HepG2 (cell line): ENCODE measurements at regions not wholly inside any gene's neighbourhood (a gene's known extent, or its start where the extent isn't known, plus 50 kb on each side); places are given as distances from the start of the nearest gene placed in this dataset.
A peak's percentile ranks its signal among the peaks of the same experiment; 100 is the strongest.

Experiments
- BRCA1 ChIP-seq: sonication (generic); formaldehyde crosslinking; IDR thresholded peaks from 2 replicates; pipeline ENCODE4 v1.4.0; 2020; ENCODE audit warnings: missing genetic modification reagents
- CBX5 ChIP-seq: sonication (generic); formaldehyde crosslinking; IDR thresholded peaks from 2 replicates; pipeline ENCODE4 v1.4.0; 2020; ENCODE audit warnings: missing genetic modification reagents, borderline replicate concordance
- EED ChIP-seq: sonication (generic); formaldehyde crosslinking; IDR thresholded peaks from 2 replicates; pipeline ENCODE4 v1.5.0; 2020; ENCODE audit warnings: mild to moderate bottlenecking, missing genetic modification reagents
- GPN1 ChIP-seq: sonication (generic); formaldehyde crosslinking; IDR thresholded peaks from 2 replicates; pipeline ENCODE4 v1.5.1; 2020; ENCODE audit warnings: missing genetic modification reagents, borderline replicate concordance
- MXD4 ChIP-seq: IDR thresholded peaks from 2 replicates; pipeline ENCODE4 v1.6.1; 2016; ENCODE audit warnings: mild to moderate bottlenecking, missing biosample characterization, missing genetic modification reagents
- NPAS2 ChIP-seq: sonication (generic); formaldehyde crosslinking; IDR thresholded peaks from 2 replicates; pipeline ENCODE4 v1.8.0; 2022; ENCODE audit warnings: mild to moderate bottlenecking, missing genetic modification reagents, borderline replicate concordance
- RARA ChIP-seq: IDR thresholded peaks from 2 replicates; pipeline ENCODE4 v1.6.1; 2016; ENCODE audit warnings: missing genetic modification reagents, missing compliant biosample characterization
- RXRB ChIP-seq: IDR thresholded peaks from 2 replicates; pipeline ENCODE4 v1.6.1; 2016; ENCODE audit warnings: borderline replicate concordance, missing genetic modification reagents, missing compliant biosample characterization
- SIX1 ChIP-seq: sonication (generic); formaldehyde crosslinking; IDR thresholded peaks from 2 replicates; pipeline ENCODE4 v1.4.0; 2020; ENCODE audit warnings: missing genetic modification reagents, borderline replicate concordance
- SNAI1 ChIP-seq: sonication (generic); formaldehyde crosslinking; IDR thresholded peaks from 2 replicates; pipeline ENCODE4 v1.5.0; 2020; ENCODE audit warnings: mild to moderate bottlenecking, missing genetic modification reagents, borderline replicate concordance
- TP53 ChIP-seq: sonication (generic); formaldehyde crosslinking; conservative IDR thresholded peaks from 2 replicates; pipeline ENCODE4 v1.4.0; 2020; ENCODE audit warnings: missing genetic modification reagents
- ZBTB21 ChIP-seq: sonication (generic); formaldehyde crosslinking; IDR thresholded peaks from 2 replicates; pipeline ENCODE4 v1.4.0; 2020; ENCODE audit warnings: missing genetic modification reagents
- ZFP62 ChIP-seq: sonication (generic); formaldehyde crosslinking; IDR thresholded peaks from 2 replicates; pipeline ENCODE4 v1.4.0; 2020; ENCODE audit warnings: missing genetic modification reagents
- ZFP90 ChIP-seq: sonication (generic); formaldehyde crosslinking; IDR thresholded peaks from 2 replicates; pipeline ENCODE4 v1.8.0; 2022; ENCODE audit warnings: missing genetic modification reagents, mild to moderate bottlenecking, inconsistent platforms, borderline replicate concordance
- ZNF441 ChIP-seq: sonication (generic); formaldehyde crosslinking; IDR thresholded peaks from 2 replicates; pipeline ENCODE4 v1.7.0; 2021; ENCODE audit warnings: missing genetic modification reagents, borderline replicate concordance
- ZNF446 ChIP-seq: sonication (generic); formaldehyde crosslinking; IDR thresholded peaks from 2 replicates; pipeline ENCODE4 v1.5.0; 2020; ENCODE audit warnings: mild to moderate bottlenecking, missing genetic modification reagents
- ZNF577 ChIP-seq: sonication (generic); formaldehyde crosslinking; IDR thresholded peaks from 2 replicates; pipeline ENCODE4 v1.4.0; 2020; ENCODE audit warnings: mild to moderate bottlenecking, low read depth, missing genetic modification reagents, borderline replicate concordance
- ZNF644 ChIP-seq: IDR thresholded peaks from 2 replicates; pipeline ENCODE4 v1.6.1; 2016; ENCODE audit warnings: low read depth
- ZNF747 ChIP-seq: sonication (generic); formaldehyde crosslinking; IDR thresholded peaks from 2 replicates; pipeline ENCODE4 v1.8.1; 2023; ENCODE audit warnings: missing genetic modification reagents, mild to moderate bottlenecking, borderline replicate concordance
- ZSCAN20 ChIP-seq: sonication (generic); formaldehyde crosslinking; IDR thresholded peaks from 2 replicates; pipeline ENCODE4 v1.4.0; 2020; ENCODE audit warnings: missing genetic modification reagents, mild to moderate bottlenecking, borderline replicate concordance
- TF ChIP-seq, protein P1 (sequence below): sonication (generic); formaldehyde crosslinking; IDR thresholded peaks from 2 replicates; pipeline ENCODE4 v1.9.0; 2021; ENCODE audit warnings: mild to moderate bottlenecking, missing genetic modification reagents
- TF ChIP-seq, protein P2 (sequence below): sonication (generic); formaldehyde crosslinking; IDR thresholded peaks from 2 replicates; pipeline ENCODE4 v1.4.0; 2020; ENCODE audit warnings: mild to moderate bottlenecking, missing genetic modification reagents

DNA sequence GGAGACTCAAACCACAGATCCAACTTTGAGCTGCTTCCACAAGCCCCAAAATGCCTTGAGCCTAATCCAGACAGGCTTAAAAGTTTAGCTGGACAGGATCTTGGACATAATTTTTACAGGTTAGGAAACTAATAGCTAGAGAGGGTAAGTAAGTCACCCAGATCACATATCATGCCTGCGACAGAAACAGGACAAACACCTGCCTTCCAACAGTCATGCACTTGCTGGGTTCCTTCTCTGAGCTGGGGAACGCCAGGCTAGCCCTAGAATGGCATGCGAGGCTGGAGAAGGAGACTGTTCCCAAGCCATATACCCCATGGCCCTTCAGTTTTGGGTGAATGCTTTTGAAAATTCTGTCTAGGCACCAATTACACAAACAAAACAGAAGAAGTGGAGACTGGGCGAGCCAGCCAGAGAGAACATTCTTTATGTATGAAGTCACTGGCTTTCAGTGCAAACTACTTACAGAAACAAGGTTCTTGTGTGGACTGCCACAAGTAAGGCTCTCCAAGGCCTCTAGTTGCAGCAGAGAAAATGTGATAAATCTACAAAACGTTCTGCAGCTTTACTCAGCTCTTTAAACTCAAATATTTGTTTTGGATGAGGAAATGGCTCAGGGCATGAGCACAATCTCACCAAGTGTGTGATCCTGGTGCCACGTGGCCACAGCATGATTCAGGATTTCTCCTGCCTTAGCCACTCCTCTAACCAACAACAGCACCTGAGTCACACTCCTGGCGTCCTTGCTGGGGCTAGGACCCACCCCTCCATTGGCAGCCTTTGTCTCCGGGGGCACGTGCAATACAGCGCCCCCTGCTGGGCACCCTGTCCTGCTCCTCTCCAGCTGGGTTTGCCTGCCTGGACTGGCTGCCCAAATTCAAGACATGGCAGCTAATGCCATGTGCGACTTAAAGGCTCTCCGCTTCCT is 73.4 kb upstream of the UBL3 start (continued):
- TF ChIP-seq MXD4 (CRISPR knock-in tag): peak; percentile 90
- peak; percentile 78 for TF ChIP-seq ZNF644 (CRISPR knock-in tag)
- TF ChIP-seq SNAI1 (CRISPR knock-in tag): no peak
- TF ChIP-seq NPAS2 (CRISPR knock-in tag): no peak
- TF ChIP-seq ZSCAN20 (CRISPR knock-in tag): no peak
- no peak for TF ChIP-seq ZNF577 (CRISPR knock-in tag)
- peak; percentile 89 for TF ChIP-seq RARA (CRISPR knock-in tag)
- no peak for TF ChIP-seq GPN1
- no peak for TF ChIP-seq TP53 (CRISPR knock-in tag)
- peak; percentile 87 for TF ChIP-seq RXRB (CRISPR knock-in tag)
- peak; percentile 83; the same call in 1 of the 2 replicates for TF ChIP-seq CBX5 (CRISPR knock-in tag)
- TF ChIP-seq BRCA1 (CRISPR knock-in tag): peak; percentile 48; the same call in 1 of the 2 replicates
- TF ChIP-seq EED (CRISPR knock-in tag): no peak
- TF ChIP-seq ZBTB21 (CRISPR knock-in tag): no peak
- no peak for TF ChIP-seq ZNF446
- TF ChIP-seq ZFP90 (CRISPR knock-in tag): peak; percentile 60; the same call in 1 of the 2 replicates
- TF ChIP-seq ZNF747 (CRISPR knock-in tag): peak; percentile 88
- no peak for TF ChIP-seq ZNF441 (CRISPR knock-in tag)
- TF ChIP-seq, protein P1, sequence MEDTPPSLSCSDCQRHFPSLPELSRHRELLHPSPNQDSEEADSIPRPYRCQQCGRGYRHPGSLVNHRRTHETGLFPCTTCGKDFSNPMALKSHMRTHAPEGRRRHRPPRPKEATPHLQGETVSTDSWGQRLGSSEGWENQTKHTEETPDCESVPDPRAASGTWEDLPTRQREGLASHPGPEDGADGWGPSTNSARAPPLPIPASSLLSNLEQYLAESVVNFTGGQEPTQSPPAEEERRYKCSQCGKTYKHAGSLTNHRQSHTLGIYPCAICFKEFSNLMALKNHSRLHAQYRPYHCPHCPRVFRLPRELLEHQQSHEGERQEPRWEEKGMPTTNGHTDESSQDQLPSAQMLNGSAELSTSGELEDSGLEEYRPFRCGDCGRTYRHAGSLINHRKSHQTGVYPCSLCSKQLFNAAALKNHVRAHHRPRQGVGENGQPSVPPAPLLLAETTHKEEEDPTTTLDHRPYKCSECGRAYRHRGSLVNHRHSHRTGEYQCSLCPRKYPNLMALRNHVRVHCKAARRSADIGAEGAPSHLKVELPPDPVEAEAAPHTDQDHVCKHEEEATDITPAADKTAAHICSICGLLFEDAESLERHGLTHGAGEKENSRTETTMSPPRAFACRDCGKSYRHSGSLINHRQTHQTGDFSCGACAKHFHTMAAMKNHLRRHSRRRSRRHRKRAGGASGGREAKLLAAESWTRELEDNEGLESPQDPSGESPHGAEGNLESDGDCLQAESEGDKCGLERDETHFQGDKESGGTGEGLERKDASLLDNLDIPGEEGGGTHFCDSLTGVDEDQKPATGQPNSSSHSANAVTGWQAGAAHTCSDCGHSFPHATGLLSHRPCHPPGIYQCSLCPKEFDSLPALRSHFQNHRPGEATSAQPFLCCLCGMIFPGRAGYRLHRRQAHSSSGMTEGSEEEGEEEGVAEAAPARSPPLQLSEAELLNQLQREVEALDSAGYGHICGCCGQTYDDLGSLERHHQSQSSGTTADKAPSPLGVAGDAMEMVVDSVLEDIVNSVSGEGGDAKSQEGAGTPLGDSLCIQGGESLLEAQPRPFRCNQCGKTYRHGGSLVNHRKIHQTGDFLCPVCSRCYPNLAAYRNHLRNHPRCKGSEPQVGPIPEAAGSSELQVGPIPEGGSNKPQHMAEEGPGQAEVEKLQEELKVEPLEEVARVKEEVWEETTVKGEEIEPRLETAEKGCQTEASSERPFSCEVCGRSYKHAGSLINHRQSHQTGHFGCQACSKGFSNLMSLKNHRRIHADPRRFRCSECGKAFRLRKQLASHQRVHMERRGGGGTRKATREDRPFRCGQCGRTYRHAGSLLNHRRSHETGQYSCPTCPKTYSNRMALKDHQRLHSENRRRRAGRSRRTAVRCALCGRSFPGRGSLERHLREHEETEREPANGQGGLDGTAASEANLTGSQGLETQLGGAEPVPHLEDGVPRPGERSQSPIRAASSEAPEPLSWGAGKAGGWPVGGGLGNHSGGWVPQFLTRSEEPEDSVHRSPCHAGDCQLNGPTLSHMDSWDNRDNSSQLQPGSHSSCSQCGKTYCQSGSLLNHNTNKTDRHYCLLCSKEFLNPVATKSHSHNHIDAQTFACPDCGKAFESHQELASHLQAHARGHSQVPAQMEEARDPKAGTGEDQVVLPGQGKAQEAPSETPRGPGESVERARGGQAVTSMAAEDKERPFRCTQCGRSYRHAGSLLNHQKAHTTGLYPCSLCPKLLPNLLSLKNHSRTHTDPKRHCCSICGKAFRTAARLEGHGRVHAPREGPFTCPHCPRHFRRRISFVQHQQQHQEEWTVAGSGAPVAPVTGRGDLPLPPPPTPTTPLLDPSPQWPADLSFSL (CRISPR knock-in tag): peak; percentile 84
- TF ChIP-seq SIX1: peak; percentile 57; the same call in 1 of the 2 replicates
- TF ChIP-seq, protein P2, sequence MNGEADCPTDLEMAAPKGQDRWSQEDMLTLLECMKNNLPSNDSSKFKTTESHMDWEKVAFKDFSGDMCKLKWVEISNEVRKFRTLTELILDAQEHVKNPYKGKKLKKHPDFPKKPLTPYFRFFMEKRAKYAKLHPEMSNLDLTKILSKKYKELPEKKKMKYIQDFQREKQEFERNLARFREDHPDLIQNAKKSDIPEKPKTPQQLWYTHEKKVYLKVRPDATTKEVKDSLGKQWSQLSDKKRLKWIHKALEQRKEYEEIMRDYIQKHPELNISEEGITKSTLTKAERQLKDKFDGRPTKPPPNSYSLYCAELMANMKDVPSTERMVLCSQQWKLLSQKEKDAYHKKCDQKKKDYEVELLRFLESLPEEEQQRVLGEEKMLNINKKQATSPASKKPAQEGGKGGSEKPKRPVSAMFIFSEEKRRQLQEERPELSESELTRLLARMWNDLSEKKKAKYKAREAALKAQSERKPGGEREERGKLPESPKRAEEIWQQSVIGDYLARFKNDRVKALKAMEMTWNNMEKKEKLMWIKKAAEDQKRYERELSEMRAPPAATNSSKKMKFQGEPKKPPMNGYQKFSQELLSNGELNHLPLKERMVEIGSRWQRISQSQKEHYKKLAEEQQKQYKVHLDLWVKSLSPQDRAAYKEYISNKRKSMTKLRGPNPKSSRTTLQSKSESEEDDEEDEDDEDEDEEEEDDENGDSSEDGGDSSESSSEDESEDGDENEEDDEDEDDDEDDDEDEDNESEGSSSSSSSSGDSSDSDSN (CRISPR knock-in tag): peak; percentile 47; the same call in 1 of the 2 replicates
- no peak for TF ChIP-seq ZFP62
